Stimulated activated CD4-positive, alpha-beta T cell treated with anti-CD3 and anti-CD28 coated beads, Interleukin-15, amount 100 ng/mL, for 48 hours (primary cell): ENCODE measurements at regions not wholly inside any gene's neighbourhood (a gene's known extent, or its start where the extent isn't known, plus 50 kb on each side); places are given as distances from the start of the nearest gene placed in this dataset.
"Not testable (repeated sequence)": the region's sequence is repeated elsewhere in the genome, so short reads cannot be mapped to it uniquely, and the experiment has no call there.

Experiments used
- DNase-seq, 2 donors: peaks; one replicate each; pipeline ENCODE4 v3.0.0-alpha.2; 2020; ENCODE audit warnings: low read depth in 2 of 2

DNA sequence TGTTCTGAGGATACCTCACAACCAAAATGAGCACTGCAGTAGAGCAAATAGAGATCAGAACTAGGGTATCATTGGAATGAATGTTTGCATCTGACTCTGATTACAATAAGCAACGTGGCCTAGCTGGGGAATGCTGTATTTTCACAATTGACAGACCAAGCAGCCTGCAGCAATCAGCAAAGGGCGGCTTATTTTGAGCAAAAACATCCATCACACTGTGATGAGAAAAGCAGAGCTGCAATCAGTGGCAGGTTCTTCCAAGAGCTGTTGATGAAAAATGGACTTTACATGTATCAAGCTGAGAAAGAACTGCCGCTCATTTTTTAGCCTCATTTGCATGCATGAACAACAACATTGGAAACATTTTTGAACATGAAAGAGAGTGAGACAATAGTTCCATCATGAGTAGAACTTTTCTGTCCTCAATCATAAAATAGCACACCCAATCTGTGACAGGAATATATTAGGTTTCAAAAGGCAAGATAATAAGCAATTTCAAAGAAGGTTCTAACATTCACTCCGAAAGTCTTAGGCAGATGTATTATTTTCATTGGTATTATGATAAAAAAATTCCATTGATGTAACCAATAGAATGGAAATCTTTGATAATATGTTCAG is 249.7 kb upstream of the FBXO33 start:
- DNase-seq, result no peak

DNA sequence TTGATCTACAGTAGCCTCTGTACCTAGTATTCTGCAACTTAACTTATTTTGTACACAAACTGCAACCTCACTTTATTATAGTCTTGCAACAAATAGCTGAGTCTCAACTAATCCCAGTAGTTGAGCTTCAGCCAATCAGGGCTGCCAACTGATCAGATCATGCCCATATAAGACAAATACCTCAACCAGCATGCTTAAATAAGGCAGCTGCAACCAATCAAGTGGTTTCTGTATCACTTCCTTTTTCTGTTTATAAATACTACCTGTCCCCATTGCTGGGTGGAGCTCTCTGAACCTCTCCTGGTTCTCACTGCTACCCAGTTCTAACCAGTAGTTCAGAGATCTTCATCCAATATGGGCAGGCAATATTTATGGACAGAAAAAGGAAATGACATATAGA is 248.5 kb upstream of the FBXO33 start:
- no peak for DNase-seq

DNA sequence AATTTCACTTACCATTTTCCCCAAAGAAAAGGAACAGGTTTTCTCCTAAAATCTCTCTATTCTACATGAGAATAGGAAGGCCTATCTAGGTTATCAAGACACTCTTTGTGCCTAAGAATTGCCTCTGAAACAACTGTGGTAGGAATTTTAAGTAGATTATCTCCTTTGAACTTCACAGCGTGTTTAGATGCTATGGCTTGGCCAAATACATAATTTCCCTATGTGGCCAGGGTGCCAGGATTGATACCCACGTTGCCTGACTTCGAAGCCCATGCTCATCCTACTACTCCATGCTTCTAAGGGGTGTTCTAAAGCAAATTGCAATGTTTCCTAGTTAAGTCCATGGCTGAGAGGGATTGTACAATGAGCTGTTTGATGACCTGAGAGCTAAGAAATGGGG is 241.5 kb upstream of the FBXO33 start:
- DNase-seq, result no peak

DNA sequence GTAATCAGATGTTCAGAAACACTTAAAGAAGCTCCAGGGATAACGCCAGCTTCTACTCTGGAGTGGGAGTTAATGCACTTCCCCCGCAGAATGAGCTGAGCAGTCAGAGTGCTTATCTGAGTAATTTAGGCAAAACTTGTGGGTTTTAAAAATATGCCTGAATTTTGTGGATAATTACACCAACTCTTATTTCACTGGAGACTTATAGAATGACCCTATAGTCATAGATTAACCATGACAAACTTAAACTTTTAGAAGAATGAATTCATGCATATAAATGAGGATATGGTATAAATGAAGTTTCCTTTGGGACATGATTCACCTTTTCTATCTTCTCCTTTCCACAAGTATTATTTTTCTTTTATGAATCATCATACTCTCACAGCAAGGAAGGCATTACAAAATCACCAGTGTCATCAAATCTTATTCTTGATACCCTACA is 241.1 kb upstream of the FBXO33 start:
- DNase-seq, result no peak

DNA sequence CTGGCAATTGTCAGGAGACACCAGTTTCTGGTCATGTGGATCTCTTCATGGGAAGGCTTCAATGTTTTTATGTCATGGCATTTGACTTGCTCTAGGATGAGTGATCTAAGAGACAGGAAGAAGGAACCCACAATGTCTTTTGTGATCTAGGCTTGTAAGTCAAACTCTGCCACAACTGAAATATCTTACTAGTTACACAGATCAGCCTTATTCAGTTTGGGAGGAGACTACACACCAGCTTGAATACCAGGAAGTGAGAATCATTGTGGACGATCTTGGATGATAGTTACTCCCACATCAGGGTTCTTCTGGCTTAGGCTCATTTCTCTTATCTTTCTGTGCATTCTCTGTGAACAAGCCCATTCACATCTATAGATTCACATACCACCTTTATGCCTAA is 236.2 kb upstream of the FBXO33 start:
- DNase-seq, result no peak

DNA sequence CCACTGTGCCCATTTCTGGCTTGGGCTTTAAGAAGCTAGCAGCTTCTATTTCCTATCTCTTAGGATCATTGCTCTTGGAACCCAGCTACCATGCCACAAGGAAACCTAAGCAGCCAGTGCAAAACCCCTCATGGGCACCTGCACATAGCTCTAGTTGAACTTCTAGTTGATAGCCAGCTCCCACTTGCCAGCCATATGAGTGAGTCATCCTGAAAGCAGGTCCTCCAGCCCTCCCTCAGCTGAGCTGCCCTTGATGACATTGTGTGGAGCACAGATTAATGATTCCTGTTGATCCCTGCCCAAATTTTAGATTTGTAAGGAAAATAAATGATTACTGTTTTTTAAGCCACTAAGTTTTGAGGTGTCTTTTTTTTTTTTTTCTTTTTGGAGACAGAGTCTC is 234.2 kb upstream of the FBXO33 start:
- DNase-seq, result no peak

DNA sequence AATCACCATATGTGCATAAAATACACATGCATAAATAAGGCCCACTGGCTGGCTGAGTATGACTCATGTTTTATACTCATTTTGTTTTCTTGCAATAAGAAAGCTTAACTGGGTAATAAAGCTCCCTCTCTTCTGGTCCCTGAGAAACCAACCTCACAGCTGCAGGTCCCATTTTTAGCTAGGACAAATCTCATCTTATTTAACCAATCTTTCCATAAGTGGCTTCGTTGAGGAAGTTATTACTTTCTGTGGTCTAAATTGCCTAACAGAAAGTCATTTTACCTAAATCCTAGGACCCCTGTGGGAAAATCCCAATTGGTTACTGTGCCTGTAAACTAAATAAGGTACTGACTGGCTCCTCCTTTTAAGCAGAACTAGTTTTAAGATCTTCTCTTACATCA is 232.8 kb upstream of the FBXO33 start:
- DNase-seq, result no peak

DNA sequence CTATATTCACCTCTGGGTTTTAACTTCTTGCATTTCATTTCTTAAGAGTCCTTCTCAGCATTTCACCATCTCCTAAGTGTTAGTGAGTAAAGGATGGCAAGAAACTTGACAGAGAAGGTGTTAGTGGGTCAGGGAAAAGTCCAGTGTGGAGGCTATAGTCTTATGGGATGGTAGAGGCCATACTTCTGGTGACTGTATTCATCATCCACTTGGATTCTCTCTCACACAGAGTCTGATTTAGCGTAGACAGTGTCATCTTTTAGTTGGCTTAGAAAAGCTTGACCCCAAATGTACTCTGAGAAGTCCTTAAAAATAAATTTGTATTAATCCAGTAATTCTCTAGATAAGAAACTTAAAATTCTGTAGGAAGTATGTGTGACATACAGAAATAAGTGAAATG is 232.4 kb upstream of the FBXO33 start:
- no peak for DNase-seq

DNA sequence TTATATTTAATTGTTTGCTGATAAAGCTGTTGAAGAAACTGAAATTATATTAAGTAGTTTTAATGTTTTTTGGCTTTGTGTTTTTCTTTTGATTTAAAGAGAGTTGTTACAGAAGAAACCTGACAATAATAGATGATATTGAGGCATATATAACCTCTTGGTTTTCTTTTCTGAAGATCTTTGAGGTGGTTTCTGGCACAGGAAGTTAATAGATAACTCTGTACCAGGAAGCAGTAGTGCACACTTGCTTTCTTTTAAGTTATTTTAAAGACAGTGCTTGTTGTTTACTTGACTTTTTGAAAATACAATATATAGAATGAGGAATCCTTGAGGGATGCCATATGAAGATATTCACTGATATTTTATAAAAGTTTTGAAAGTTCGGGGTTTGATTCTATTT is 209.0 kb upstream of the FBXO33 start:
- no peak for DNase-seq

DNA sequence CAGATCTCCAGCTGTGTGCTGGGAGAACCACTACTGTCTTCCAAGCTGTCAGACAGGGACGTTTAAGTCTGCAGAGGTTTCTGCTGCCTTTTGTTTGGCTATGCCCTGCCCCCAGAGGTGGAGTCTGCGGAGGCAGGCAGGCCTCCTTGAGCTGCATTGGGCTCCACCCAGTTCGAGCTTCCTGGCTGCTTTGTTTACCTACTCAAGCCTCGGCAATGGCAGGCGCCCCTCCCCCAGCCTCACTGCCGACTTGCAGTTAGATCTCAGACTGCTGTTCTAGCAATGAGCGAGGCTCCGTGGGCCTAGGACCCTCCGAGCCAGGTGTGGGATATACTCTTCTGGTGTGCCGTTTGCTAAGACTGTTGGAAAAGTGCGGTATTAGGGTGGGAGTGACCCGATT is 206.8 kb upstream of the FBXO33 start:
- DNase-seq, result not testable (repeated sequence)

DNA sequence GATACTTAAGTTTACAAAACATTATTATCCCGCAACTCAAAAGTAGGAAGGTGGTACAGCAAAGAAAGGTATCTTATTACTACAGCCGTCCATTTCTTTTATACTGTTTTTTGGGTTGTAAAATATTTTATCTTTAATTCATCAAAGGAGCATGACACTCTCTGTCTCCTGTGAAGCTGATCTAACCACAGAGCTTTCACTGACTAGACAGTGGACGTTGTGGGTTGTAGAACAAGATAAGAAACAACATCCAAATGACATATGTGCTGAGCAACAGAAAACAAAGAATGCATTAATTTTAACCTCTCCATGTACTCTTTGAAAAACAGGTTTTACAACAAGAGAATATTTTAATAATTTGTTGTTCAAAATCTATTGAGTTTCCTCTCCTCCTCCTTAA is 195.9 kb upstream of the FBXO33 start:
- DNase-seq, result no peak

DNA sequence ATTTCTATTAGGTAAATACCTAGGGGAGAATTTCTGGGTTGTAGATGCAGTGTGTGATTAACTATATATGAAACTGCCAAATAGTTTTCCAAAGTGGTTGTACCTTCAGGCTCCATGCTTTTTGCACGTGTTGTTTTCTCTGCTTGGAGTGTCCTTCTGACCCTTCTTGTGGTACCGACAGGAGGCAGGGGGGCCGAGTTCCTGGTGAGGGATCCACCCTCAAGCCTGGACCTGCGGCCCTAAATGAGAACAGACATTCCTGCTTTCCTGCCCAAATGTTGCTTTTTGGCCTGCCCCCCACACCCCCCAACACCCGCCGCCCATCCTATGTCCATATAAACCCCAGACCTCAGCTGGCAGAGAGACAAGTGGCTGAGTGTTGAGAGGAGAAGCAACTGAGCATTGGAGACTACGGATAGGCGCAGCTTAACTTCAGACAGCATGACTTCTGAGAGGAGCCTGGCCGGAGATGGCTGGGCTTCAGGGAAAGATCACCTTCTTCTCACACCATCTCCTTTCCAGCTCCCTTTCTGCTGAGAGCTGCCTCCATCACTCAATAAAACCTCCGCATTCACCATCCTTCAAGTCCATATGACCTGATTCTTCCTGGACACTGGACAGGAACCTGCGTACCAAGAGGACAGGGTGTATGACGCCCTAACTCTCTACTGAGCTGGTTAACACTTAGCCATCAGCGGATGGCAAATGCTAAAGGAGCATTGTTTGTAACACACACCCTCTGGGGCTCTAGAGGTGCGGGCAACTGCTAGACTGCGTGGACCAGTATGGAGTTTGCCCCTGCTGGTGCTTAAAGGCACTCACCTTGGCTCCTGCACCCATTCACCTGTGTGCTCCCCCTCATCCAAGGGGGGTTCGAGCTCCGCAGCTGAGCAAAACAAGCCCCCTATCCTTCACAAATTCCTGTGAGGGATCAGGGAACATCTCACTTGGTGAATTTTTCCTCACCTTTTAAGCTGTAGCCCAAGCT is 194.7 kb upstream of the FBXO33 start:
- no peak for DNase-seq

DNA sequence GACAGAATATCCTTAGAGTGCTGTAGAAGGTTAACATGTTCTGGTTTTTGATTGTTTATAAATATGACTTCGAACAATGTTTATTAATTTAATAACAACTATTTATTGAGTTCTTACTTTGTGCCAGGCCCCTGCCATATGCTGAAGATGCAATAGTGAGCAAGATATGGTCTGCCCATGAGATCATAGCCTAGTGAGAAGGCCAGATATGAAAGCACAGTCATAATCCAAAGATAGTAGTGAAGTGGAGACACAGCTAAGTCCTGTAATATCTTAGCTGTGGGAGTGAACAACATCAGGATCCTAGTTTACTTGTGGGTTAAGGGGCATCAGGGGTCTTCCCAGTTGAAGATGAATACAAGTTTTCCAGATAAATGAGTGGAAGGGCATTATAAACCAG is 189.4 kb upstream of the FBXO33 start:
- DNase-seq, result no peak

DNA sequence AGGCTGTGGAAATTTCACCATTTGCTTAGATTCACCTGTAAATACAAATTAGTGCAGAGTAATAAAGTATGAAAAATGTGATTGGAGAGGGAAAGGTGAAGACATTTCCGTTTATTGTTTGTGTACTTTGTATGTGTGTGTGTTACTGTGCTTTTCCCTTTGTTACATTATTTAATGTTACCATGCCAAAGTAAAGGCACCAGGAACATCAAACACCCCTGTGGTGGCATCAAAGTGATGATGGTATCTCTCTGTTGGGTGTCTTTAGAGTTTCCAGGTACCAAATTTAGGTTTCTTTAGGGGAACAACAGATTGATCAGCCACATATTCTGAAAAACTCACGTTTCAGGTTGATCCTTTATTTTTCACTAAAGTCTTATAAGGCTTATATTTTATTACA is 189.0 kb upstream of the FBXO33 start:
- DNase-seq, result no peak

DNA sequence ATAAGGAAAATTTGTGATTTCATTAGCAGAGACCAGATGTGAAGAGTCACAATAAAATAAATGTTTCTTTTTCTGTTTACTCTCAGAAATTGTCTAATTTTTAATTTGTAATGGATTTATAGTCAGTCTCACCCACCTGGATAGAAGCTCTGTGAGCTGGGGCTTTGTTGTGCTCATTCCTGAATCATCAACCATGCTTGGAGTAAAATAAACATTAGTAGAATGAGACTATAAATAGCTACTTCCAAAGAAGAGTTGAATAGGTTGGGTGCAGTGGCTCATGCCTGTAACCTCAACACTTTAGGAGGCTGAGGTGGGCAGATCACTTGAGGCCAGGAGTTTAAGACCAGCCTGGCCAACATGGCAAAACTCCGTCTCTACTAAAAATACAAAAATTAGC is 185.3 kb upstream of the FBXO33 start:
- no peak for DNase-seq

DNA sequence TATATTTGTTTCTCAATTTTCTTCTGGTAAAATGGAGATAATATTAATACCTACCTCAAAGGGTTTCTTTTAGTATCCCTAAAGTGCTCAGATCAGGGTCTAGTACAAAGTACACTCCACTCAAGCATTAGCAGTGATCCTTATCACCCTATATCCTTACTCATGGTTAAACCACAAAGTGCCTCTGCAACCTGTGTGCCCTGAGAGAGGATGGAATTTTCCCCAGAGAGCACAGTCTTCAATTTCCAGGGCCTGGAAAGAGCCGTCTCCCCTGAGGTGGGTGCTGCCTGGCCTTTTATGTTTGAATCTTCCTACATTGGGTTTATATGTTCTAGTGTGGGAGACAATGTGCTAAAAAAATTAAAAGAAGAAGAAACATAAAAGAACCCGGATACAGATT is 183.1 kb upstream of the FBXO33 start:
- no peak for DNase-seq

DNA sequence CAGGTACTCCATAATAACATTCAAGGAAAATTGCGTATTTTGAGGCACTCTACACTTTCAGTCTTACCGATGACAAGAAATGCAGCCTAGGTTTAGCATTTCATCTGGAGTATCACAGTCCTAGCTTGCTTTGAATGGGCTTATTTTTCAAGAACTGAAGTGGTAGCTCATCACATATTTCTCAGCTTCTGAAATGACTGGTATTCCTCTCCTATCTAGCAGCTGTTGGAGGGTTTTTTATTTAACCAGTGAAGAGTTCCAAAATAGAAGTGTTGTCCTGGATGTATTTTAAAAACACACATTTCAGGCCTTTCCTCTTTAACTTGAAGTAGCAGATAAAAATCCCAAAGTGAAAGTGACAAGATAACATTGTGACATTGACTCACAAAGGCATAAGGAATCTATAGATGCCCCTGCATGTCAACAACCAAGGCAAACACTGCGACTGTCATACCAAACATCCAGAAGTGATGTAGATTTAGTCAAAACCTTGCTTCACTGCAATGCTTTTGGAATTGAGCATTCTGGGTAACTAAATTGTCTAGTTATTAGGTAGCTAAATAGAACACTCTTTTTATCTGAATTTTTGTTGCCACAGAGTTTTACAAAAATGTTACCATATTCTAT is 182.2 kb upstream of the FBXO33 start:
- DNase-seq, result no peak

DNA sequence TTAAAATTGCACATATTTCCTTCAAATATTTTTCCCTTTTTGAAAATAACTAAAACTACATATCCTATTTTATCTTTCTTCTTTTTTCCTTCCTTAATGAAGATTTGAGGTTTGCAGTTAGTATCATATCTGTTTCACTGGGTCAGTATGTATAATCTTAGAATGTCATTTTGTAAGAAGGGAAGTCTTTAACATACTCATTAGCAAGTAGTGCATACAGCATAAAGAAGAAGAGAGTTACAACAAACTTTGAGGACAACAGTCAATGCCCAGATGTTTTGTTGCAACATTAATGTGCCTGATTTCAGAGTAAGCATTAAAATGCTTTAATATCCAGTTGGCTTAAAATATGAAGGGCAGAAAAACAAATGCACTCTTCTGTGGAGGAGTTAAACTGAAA is 176.9 kb upstream of the FBXO33 start:
- DNase-seq, result no peak

DNA sequence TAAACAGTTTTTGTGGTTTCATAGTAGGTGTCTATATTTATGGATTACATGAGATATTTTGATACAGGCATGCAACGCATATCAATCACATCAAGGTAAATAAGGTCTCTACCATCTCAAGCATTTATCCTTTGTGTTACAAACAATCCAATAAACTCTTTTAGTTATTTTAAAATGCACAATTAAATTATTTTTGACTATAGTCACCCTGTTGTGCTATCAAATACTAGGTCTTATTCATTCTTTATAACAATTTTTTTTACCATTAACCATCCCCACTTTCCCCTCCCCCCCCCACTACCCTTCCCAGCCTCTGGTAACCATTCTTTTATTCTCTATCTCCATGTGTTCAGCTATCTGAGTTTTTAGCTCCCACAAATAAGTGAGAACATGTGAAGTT is 175.7 kb upstream of the FBXO33 start:
- no peak for DNase-seq

DNA sequence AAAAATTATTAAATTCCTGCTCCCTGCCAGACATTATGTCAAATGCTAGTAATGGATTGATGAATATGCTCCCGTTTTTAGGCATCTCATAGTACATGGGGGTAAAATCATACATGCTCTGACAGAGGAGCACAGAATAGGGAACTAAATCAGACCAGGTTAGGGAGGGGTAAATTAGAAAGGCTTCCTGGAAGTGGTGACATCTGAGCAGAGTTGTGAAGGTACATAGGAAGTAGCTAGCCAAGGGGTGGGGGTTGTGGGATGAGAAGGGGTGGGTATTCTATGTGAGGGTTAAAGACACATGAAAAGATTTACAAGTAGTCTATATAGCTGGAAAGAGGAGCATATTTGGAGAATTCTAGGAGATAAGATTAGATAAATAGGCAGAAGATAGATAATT is 171.7 kb upstream of the FBXO33 start:
- DNase-seq, result no peak

DNA sequence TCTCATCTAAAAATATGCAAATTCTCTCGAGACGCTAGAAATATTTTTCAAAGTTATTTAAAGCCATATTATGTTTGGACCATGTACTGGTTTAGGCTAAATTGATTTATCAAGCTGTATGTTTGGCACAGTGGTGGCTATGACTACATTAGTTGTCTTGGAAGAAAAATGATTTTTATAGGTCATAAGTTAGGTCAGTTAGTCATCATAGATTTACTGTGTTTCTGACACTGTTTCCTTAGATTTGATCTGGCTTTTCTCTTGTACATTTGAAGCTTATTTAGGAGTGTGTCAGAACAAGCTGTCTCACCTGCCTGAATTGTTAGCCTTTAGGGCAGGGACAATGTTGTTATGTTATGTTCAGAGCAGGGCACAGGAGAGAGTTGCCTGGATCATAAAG is 161.1 kb upstream of the FBXO33 start:
- no peak for DNase-seq

DNA sequence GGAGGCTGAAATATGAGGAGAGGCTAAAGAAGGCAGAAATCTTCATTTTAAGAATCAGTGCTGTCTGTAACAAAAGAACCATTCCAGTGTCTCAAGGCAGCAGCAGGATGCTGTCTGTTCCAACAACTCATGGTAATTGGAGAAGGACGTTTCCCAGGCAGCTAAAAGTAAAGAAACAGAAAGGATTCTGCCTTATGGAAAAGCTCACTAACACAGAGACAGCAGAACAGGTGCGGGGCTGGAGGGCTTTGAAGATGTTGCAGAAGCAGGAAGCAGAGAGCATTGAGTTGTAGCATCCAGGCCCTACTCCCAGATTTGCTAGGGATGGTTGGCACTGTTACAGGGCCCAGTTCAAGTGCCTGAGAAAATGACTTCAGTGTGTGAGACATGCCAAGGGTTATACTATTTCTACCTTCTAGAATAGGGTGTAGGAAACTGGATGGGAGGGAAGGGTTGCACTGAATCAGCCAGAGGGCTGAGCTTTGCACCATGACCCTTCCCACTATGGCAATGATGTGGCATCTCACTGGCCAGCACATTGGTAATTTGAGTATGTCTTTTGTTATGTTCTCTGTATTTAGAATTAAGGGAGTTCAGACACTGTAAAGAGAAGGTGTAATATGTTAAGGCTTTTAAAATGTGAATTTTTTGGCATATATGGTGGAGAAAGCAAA is 160.0 kb upstream of the FBXO33 start:
- no peak for DNase-seq
